ENCODE measurements at regions not wholly inside any gene's neighbourhood (a gene's known extent, or its start where the extent isn't known, plus 50 kb on each side); places are given as distances from the start of the nearest gene placed in this dataset.

- TF ChIP-seq POLR2AphosphoS5 (IDR thresholded peaks at IDR 0.05): no peak
- TF ChIP-seq, protein P1, sequence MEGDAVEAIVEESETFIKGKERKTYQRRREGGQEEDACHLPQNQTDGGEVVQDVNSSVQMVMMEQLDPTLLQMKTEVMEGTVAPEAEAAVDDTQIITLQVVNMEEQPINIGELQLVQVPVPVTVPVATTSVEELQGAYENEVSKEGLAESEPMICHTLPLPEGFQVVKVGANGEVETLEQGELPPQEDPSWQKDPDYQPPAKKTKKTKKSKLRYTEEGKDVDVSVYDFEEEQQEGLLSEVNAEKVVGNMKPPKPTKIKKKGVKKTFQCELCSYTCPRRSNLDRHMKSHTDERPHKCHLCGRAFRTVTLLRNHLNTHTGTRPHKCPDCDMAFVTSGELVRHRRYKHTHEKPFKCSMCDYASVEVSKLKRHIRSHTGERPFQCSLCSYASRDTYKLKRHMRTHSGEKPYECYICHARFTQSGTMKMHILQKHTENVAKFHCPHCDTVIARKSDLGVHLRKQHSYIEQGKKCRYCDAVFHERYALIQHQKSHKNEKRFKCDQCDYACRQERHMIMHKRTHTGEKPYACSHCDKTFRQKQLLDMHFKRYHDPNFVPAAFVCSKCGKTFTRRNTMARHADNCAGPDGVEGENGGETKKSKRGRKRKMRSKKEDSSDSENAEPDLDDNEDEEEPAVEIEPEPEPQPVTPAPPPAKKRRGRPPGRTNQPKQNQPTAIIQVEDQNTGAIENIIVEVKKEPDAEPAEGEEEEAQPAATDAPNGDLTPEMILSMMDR (IDR thresholded peaks at IDR 0.05): no peak
Measured at GRCh38 chr3:59542276-59542675, 492.5 kb upstream of the CFAP20DC start.

Measured in sigmoid colon (tissue), 4 donors.